SIG-M5 treated with dmso at 0.1 percent for 504 hours (cell line): ENCODE measurements at regions not wholly inside any gene's neighbourhood (a gene's known extent, or its start where the extent isn't known, plus 50 kb on each side); places are given as distances from the start of the nearest gene placed in this dataset.

Source experiments
- DNase-seq: peaks from one replicate; lab custom pipeline; 2025; ENCODE audit not compliant: unreplicated experiment; lab: John Stamatoyannopoulos, UW

- no peak for DNase-seq
These were observed 278.6 kb upstream of the ITM2A start for GRCh38 chrX:79645749-79646148.

DNA sequence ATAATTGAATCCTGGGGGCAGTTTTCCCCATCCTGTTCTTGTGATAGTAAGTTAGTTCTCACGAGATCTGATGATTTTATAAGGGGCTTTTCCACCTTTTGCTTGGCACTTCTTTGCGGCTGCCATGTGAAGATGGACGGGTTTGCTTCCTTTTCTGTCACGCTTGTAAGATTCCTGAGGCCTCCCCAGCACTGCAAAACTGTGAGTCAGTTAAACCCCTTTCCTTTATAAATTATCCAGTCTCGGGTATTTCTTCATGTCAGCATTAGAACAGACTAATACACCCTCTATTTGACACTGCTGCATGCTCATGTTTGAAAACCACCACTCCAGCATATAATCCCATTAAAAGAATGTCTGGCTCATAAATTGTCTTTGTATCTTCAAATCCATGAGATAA is 264.4 kb upstream of the ITM2A start:
- DNase-seq, result no peak

DNA sequence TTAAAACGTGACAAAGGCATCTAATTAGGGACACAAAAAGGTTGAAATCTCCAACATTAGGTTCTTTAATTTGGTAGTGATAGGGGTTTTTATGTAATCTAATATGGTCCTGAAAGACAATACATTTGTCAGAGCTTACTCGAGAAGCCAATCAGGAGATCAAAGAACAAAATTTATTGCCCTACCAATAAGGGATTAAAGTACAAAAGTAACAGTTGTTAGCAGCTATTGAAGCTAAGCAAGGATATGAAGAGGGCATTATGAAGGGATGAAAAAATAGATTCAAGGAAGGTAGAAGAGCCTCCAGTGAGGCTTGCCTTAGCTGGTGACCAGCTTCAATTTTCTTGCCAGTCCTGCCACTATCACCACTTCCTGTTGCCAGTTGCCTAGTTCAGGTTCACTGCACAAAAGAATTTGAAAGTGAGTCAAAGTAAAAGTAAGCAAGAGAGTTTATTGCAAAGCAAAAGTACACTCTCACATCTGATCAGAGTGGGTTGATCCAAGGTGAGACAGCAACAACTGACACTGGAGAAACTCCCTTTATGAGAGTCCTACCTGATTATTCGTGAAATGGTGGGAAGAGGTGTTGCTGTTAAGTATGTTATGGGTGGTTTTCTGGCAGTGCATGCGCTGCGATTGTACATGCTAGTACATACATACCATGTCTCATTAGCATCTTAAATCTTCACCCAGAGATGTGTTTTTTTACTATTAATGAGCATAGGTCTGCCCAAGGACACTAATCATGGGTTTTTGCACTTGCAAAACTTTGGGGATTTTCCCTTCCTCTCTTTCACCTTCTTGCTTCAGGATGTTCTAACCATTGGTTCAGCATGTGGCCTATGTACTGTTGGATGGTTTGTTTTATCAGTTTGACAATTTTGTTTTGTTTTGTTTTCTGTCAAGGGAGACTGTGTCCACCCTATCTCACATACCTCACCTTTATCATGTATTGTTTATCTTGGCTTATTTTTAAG is 263.2 kb upstream of the ITM2A start:
- no peak for DNase-seq

DNA sequence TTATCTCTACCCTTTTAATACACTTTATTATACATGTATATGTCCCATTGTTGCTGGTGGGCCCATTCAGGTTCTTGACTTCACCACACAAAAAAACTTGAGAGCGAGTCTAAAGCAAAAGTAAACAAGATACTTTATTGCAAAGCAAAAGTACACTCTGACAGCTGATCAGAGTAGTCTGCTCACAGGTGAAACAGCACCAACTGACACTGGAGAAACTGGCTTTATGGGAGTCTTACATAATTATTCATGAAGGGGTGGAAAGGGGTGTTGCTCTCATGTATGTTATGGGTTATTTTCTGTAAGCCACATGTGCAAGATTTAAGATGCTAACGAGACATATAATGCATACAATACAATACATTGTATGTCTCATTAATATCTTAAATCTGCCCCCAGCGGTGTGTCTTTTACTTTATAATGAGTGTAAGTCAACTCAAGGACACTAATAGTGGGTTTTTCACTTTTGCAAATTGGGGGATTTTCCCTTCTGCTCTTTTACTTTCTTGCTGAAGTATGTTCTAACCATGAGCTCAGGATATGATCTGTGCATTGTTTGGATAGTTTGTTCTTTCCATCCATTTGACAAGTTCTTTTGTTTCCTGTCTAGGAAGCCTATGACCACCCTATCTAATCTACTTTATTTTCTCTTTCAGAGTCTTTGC is 256.1 kb upstream of the ITM2A start:
- no peak for DNase-seq

DNA sequence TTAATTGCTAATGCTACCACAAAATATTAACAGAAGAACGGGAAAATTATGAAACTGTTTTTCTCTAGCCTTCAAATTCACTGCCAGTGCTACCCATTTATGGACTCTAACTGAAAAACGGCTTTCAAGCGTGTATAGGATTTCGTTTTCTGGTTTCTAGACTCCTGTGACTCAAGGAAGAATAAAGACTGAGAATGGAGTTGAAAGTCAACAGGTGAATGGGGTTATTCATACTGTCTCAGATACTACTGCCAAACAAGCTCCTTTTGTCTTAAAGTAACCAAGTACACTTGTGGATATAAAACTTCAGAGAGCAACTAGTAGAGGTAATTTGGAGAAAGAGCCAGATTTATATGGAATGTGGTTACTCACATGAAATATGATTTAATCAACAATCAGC is 251.1 kb upstream of the ITM2A start:
- no peak for DNase-seq

- no peak for DNase-seq
These were observed 237.2 kb upstream of the ITM2A start for GRCh38 chrX:79604364-79604763.

DNA sequence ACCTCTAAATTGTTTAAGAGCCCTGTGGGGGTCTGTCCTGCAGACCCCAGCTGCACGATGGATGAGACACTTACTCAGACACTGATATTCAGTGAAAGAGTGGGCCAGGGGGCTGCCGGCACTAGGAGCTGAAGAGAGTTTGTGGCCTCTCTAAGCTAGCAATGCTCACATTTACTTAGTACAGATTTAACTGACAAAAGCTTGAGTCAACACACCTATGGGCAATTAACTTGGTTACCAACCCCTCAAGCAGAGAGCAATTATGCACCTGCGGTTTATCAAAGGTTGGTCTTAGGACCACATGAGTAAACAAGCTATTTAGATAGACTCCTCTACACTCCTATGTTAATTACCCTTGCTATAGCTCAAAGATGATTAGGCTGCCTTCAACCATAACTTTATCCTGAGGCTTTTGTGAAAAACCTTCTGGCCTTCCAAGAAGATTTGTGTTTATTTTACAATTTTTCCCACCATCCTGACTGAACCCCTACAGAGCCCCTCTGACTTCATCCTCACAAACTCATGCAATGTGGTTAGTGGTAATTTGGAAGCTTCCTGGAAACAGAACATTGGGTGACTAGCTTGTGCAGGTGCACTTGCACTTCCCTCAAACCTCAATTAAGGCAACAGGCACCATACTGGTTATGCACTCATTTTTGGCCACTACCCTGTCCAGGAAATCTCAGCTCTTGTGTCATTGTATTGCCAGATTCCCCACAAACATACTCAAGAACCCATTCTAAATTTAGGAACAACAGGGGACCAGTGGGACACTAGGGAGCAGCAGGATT is 234.4 kb upstream of the ITM2A start:
- DNase-seq, result no peak

DNA sequence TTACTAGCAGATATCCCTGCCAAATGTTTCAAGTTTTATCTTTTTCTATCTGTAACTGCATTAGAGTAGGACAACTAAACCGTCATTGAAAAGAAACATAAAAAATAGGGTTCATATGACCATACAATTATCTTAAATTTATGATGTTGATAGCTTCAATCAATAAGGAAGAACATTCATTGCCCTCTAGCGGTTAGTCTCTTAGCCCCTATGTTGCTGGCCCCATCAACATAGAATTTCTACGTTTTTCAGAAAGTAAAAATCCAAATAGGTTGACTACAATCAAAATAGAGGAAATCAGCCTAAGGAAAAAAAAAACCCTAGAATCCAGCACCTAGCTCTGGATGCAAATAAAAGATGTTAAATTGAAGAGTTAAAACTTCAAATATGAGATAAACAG is 225.1 kb upstream of the ITM2A start:
- no peak for DNase-seq

DNA sequence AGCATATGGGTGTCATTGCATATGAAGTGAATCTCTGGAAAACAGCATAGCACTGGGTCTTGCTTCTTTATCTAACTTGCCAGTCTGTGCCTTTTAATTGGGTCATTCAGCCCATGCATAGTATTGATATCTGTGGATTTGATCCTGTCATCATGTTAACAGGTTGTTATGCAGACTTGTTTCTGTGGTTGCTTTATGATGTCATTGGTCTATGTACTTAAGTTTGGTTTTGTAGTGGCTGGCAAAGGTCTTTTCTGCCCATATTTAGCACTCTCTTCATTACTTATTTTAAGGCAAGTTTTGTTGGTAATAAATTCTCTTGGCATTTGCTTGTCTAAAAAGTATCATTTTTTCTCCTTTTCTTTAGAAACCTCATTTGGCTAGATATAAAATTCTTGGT is 221.1 kb upstream of the ITM2A start:
- no peak for DNase-seq

GRCh38 chrX:79573760-79574159 is 206.6 kb upstream of the ITM2A start:
- no peak for DNase-seq

DNA sequence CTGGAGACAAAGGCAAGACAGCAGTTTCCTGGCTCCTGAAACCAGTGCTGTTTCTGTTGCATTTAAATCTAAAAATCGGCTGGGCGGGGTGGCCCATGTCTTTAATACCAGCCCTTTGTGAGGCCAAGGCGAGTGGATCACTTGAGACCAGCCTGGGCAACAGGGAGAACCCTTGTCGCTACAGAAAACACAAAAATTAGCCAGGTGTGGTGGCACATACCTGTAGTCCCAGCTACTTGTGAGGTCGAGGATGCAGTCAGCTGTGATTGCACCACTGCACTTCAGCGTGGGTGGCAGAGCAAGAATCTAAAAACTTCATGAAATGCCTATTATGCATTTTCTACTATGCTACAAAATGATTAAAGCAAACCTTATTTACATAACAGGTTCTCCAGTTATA is 205.4 kb upstream of the ITM2A start:
- no peak for DNase-seq

- DNase-seq, result no peak
These were observed 203.5 kb upstream of the ITM2A start for GRCh38 chrX:79570524-79571240.

GRCh38 chrX:79568309-79568708 is 201.2 kb upstream of the ITM2A start:
- no peak for DNase-seq

GRCh38 chrX:79564362-79564761 is 197.2 kb upstream of the ITM2A start:
- DNase-seq, result no peak

DNA sequence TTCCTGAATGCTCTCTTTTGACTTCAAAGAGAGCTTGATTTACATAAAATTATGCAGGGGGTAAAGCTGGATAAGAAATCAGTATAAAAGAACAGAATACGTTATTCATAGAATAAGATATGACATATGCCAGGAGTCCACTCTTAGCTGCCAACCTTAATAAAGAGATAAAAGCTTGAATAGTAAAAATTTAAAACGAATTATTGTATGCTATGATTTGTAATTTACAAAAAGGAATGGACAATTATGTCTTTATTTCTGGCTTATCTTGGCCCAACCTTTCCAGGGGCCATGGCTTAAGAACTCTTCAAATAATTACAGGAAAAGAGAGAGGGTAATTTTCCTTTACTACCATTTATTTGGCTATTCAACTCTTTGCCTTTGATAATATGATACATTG is 192.2 kb upstream of the ITM2A start:
- no peak for DNase-seq

- DNase-seq, result no peak
These were observed 190.1 kb upstream of the ITM2A start for GRCh38 chrX:79557212-79557611.

- no peak for DNase-seq
These were observed 189.7 kb upstream of the ITM2A start for GRCh38 chrX:79556800-79557199.

- DNase-seq, result no peak
These were observed 163.4 kb upstream of the ITM2A start for GRCh38 chrX:79530310-79531108.

DNA sequence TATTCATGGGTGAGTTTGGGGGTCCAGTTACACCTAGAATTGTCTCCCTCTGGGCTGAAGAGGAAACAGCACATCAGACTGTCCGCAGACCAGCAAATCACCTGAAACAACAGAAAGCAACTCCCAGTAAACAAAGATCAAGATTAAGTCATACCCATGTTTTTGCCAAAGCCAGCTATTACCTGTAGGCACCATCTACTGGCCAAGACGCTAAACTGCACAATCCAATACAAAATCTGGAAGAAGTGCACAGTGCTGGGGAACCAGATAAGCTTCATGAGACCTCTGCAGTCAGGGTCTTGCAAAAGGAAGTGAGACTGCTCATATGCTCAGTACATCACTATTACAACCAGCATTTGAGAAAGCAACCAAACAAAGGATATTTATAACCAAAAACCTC is 157.5 kb upstream of the ITM2A start:
- DNase-seq, result peak; percentile 26

DNA sequence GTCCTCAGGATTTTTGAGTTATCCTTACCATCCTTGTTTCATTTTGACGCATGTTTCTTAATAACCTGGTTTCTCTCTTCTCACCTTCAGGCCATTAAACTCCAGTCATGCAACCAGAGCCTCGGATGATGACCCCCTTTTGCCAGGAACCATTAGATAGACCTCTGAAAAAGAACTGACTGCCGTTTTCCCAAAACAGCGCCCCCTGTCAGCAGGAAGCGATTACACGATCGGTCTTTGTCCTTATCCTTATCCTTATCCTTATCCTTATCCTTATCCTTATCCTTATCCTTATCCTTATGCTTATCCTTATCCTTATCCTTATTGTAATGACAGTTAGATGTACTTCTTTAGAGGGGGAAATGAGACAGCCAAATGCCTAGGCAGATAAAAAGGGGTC is 148.4 kb upstream of the ITM2A start:
- no peak for DNase-seq
